Type B pancreatic cell (in vitro differentiated cells): ENCODE measurements at regions not wholly inside any gene's neighbourhood (a gene's known extent, or its start where the extent isn't known, plus 50 kb on each side); places are given as distances from the start of the nearest gene placed in this dataset.

ENCODE experiments used
- DNase-seq: peaks from one replicate; pipeline ENCODE4 v3.0.0; 2021; ENCODE audit warnings: mixed read lengths; ENCODE audit not compliant: unreplicated experiment; ENCODE audit errors: extremely low spot score
- H3K27ac Mint-ChIP-seq: 2 replicates; pipeline ENCODE4 v1.8.0; 2021; ENCODE audit warnings: mild to moderate bottlenecking, mixed read lengths
- H3K27me3 Mint-ChIP-seq: 2 replicates; pipeline ENCODE4 v1.8.0; 2021; ENCODE audit warnings: mixed read lengths
- H3K36me3 Mint-ChIP-seq: 2 replicates; pipeline ENCODE4 v1.8.0; 2021; ENCODE audit warnings: mixed read lengths
- H3K4me1 Mint-ChIP-seq: one replicate; pipeline ENCODE4 v1.8.0; 2021; ENCODE audit warnings: mixed read lengths; ENCODE audit not compliant: unreplicated experiment
- H3K4me3 Mint-ChIP-seq: 2 replicates; pipeline ENCODE4 v1.8.0; 2021; ENCODE audit warnings: mild to moderate bottlenecking, mixed read lengths
- H3K9me3 Mint-ChIP-seq: 2 replicates; pipeline ENCODE4 v1.8.0; 2021; ENCODE audit warnings: mixed read lengths
- TF ChIP-seq, protein P1 (sequence below): fragments of 200-600 bp; sonication (generic); conservative IDR thresholded peaks from 2 replicates; pipeline ENCODE4 v1.5.0; 2021; ENCODE audit warnings: antibody characterized with exemption, mild to moderate bottlenecking

DNA sequence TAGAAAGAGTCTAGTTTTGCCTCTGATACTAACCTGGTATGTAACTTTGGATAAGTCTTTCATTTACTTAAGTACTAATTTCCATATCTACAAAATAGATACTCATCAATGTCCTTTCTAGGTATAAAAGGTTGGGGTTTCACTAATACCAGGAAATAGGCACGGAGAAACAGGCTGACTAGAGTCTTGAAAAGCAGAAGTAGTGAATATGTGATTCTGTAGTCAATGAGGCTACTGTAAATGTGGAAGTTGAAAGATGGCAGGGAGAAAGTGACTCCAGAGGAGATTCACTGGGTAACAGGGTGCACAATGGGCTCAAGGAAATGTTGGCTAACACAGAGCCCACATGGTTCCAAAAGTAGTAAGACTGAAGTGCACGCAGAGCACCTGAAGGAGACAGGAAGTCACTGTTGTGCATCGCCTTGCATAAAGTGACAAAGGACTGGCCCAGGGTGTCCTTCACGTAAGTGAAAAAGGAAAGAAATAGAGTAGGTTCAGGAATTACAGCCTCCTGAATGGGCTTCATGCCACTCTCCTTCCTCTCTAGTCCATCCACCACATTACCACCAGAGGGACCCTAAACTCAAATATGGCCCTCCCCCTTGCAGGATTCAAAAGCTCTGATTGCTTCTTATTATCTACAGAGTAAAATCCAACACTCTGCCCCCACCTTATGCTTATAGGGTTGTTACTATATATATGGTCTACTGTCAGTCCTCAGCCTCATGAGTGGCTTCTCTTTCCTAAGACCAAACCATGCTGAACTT, 288.0 kb upstream of the SMARCA2 start:
- H3K4me3 Mint-ChIP-seq: no peak overlapping the region
- no peaks in the 10 kb centered on the region for H3K9me3 Mint-ChIP-seq
- TF ChIP-seq, protein P1, sequence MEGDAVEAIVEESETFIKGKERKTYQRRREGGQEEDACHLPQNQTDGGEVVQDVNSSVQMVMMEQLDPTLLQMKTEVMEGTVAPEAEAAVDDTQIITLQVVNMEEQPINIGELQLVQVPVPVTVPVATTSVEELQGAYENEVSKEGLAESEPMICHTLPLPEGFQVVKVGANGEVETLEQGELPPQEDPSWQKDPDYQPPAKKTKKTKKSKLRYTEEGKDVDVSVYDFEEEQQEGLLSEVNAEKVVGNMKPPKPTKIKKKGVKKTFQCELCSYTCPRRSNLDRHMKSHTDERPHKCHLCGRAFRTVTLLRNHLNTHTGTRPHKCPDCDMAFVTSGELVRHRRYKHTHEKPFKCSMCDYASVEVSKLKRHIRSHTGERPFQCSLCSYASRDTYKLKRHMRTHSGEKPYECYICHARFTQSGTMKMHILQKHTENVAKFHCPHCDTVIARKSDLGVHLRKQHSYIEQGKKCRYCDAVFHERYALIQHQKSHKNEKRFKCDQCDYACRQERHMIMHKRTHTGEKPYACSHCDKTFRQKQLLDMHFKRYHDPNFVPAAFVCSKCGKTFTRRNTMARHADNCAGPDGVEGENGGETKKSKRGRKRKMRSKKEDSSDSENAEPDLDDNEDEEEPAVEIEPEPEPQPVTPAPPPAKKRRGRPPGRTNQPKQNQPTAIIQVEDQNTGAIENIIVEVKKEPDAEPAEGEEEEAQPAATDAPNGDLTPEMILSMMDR: peak; percentile 51
- H3K27ac Mint-ChIP-seq: no peak overlapping the region
- H3K36me3 Mint-ChIP-seq: no peaks in the 10 kb centered on the region
- peaks cover 6% of the 10 kb centered on the region for H3K27me3 Mint-ChIP-seq
- H3K4me1 Mint-ChIP-seq: no peaks in the 10 kb centered on the region
- no peak for DNase-seq

GRCh38 chr9:1729631-1730030, 285.5 kb upstream of the SMARCA2 start:
- DNase-seq: no peak
- H3K4me1 Mint-ChIP-seq: no peaks in the 10 kb centered on the region
- H3K4me3 Mint-ChIP-seq: no peak overlapping the region
- H3K36me3 Mint-ChIP-seq: no peaks in the 10 kb centered on the region
- TF ChIP-seq, protein P1: no peak
- H3K27me3 Mint-ChIP-seq: peaks cover 6% of the 10 kb centered on the region
- H3K27ac Mint-ChIP-seq: no peak overlapping the region
- no peaks in the 10 kb centered on the region for H3K9me3 Mint-ChIP-seq

DNA sequence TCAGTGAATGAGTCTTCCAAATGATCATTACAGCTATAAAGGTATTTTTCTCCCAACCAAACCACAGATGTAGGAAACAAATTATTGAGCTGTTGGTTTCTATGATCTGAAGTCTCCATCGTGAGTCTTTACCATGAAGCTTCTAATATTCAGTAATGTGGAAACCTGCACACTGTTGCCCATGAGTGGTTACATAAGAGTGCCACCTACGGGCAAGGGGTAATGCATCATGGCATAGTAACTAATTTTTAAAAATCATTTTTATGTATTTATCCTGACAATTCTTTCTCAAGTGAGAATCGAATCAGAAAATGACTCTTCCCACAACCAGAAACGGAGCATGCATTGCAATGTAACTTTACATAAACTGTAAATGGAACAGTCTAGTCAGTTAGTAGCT, 282.5 kb upstream of the SMARCA2 start:
- peaks cover 3% of the 10 kb centered on the region for H3K27me3 Mint-ChIP-seq
- H3K27ac Mint-ChIP-seq: no peak overlapping the region
- DNase-seq: no peak
- no peaks in the 10 kb centered on the region for H3K36me3 Mint-ChIP-seq
- no peak overlapping the region for H3K4me3 Mint-ChIP-seq
- TF ChIP-seq, protein P1: no peak
- H3K9me3 Mint-ChIP-seq: no peaks in the 10 kb centered on the region
- no peaks in the 10 kb centered on the region for H3K4me1 Mint-ChIP-seq

- Mint-ChIP-seq H3K36me3 (no peaks in the 10 kb centered on the region), H3K9me3 (no peaks in the 10 kb centered on the region), H3K27me3 (no peaks in the 10 kb centered on the region), H3K4me1 (no peaks in the 10 kb centered on the region), H3K27ac (no peak overlapping the region), H3K4me3 (no peak overlapping the region)
- TF ChIP-seq, protein P1: no peak
- no peak for DNase-seq
These were observed 276.5 kb upstream of the SMARCA2 start for GRCh38 chr9:1738511-1739100.

GRCh38 chr9:1743121-1743960, 271.8 kb upstream of the SMARCA2 start:
- Mint-ChIP-seq H3K27ac (no peak overlapping the region), H3K27me3 (no peaks in the 10 kb centered on the region), H3K9me3 (no peaks in the 10 kb centered on the region), H3K36me3 (no peaks in the 10 kb centered on the region), H3K4me3 (no peak overlapping the region), H3K4me1 (peaks cover 2% of the 10 kb centered on the region)
- no peak for DNase-seq
- TF ChIP-seq, protein P1: no peak
